ENCODE measurements at regions not wholly inside any gene's neighbourhood (a gene's known extent, or its start where the extent isn't known, plus 50 kb on each side); places are given as distances from the start of the nearest gene placed in this dataset.

DNA sequence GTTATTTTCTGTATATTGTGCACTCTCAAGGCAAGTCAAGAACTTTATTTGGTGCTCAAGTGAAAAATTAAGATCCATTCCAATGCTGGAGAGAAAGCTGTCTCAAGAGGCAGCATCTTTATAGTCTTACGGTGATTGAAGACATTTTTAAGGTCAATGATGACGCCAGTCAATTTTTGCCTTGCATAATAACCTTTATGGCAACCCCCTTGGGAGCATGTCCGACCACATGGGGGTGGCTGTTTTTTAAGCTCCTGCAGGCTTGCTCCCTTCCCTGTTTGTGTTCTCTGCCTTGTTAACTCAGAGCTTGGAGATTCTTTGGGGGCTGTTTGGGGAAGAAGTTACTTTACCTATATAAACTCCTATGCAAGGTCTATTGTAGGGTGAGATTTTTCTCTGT lies 109.6 kb upstream of the FERMT1 start:
- TF ChIP-seq, protein P1, sequence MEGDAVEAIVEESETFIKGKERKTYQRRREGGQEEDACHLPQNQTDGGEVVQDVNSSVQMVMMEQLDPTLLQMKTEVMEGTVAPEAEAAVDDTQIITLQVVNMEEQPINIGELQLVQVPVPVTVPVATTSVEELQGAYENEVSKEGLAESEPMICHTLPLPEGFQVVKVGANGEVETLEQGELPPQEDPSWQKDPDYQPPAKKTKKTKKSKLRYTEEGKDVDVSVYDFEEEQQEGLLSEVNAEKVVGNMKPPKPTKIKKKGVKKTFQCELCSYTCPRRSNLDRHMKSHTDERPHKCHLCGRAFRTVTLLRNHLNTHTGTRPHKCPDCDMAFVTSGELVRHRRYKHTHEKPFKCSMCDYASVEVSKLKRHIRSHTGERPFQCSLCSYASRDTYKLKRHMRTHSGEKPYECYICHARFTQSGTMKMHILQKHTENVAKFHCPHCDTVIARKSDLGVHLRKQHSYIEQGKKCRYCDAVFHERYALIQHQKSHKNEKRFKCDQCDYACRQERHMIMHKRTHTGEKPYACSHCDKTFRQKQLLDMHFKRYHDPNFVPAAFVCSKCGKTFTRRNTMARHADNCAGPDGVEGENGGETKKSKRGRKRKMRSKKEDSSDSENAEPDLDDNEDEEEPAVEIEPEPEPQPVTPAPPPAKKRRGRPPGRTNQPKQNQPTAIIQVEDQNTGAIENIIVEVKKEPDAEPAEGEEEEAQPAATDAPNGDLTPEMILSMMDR (CRISPR knock-in tag; IDR thresholded peaks at IDR 0.05): no peak
- no peak for TF ChIP-seq MAFF (IDR thresholded peaks at IDR 0.05; ENCODE audit: low read depth, low read length)
- no peak for TF ChIP-seq IRF1 (CRISPR knock-in tag; IDR thresholded peaks at IDR 0.05; ENCODE audit: low read depth)
